ENCODE measurements at regions not wholly inside any gene's neighbourhood (a gene's known extent, or its start where the extent isn't known, plus 50 kb on each side); places are given as distances from the start of the nearest gene placed in this dataset.

- TF ChIP-seq CTCF (IDR thresholded peaks at IDR 0.05) (no peak), POLR2A (IDR thresholded peaks at IDR 0.05) (no peak)
Observed at GRCh38 chr6:145406783-145407182, 328.5 kb downstream of the EPM2A start.
